GM12874 (cell line): ENCODE measurements at regions not wholly inside any gene's neighbourhood (a gene's known extent, or its start where the extent isn't known, plus 50 kb on each side); places are given as distances from the start of the nearest gene placed in this dataset.

Experiments
- CTCF ChIP-seq: IDR thresholded peaks from 2 replicates; pipeline ENCODE4 v1.5.1; 2011; ENCODE audit warnings: low read depth, mild to moderate bottlenecking, control low read depth, low read length, moderate library complexity; ENCODE audit not compliant: insufficient read depth

- TF ChIP-seq CTCF = no peak
Measured at GRCh38 chr5:136810261-136810801, 445.0 kb upstream of the TRPC7 start.

GRCh38 chr5:136809382-136809781 lies 444.0 kb upstream of the TRPC7 start:
- TF ChIP-seq CTCF = no peak

GRCh38 chr5:136808756-136809155 lies 443.4 kb upstream of the TRPC7 start:
- TF ChIP-seq CTCF = no peak

- no peak for TF ChIP-seq CTCF
Measured at GRCh38 chr5:136805466-136805865, 440.1 kb upstream of the TRPC7 start.

- TF ChIP-seq CTCF = no peak
Measured at GRCh38 chr5:136802383-136802782, 437.0 kb upstream of the TRPC7 start.

GRCh38 chr5:136799806-136800372 lies 434.5 kb upstream of the TRPC7 start:
- TF ChIP-seq CTCF = no peak

- no peak for TF ChIP-seq CTCF
Measured at GRCh38 chr5:136793300-136793699, 428.0 kb upstream of the TRPC7 start.
